ENCODE measurements at regions not wholly inside any gene's neighbourhood (a gene's known extent, or its start where the extent isn't known, plus 50 kb on each side); places are given as distances from the start of the nearest gene placed in this dataset.

DNA sequence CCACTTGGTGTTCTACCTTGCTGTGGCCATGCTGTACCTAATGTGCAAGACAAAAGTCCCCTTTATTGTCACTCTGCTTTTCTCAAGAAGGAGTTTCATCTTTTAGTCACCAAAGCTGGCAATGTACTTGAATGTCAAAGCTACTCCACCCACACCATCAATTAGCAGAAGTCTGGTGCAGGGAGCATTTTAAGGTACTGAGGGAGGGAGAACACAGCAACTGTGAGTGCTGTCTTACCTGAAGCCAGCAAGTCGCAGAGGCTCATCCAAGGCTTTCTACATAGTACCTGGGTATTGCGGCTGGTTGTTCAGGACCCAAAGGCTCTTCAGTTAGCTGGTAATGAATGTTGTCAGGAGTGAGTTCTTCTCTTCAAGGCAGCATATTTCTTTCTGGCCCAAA lies 820.4 kb downstream of the OTOL1 start (continued):
- TF ChIP-seq, protein P1, sequence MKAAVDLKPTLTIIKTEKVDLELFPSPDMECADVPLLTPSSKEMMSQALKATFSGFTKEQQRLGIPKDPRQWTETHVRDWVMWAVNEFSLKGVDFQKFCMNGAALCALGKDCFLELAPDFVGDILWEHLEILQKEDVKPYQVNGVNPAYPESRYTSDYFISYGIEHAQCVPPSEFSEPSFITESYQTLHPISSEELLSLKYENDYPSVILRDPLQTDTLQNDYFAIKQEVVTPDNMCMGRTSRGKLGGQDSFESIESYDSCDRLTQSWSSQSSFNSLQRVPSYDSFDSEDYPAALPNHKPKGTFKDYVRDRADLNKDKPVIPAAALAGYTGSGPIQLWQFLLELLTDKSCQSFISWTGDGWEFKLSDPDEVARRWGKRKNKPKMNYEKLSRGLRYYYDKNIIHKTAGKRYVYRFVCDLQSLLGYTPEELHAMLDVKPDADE (CRISPR knock-in tag; IDR thresholded peaks at IDR 0.05), result no peak
- no peak for TF ChIP-seq SNAI1 (CRISPR knock-in tag; IDR thresholded peaks at IDR 0.05; ENCODE audit: borderline replicate concordance)
- TF ChIP-seq HNF4A (CRISPR knock-in tag; IDR thresholded peaks at IDR 0.05), result no peak
- no peak for TF ChIP-seq MED1 (CRISPR knock-in tag; IDR thresholded peaks at IDR 0.05)
- TF ChIP-seq ZNF572 (CRISPR knock-in tag; IDR thresholded peaks at IDR 0.05), result no peak
- TF ChIP-seq GTF3A (CRISPR knock-in tag; conservative IDR thresholded peaks at IDR 0.05), result no peak
- TF ChIP-seq ZNF382 (CRISPR knock-in tag; IDR thresholded peaks at IDR 0.05; ENCODE audit: borderline replicate concordance), result no peak
- no peak for TF ChIP-seq SMAD3 (CRISPR knock-in tag; IDR thresholded peaks at IDR 0.05)
- TF ChIP-seq HDAC2 (CRISPR knock-in tag; IDR thresholded peaks at IDR 0.05), result no peak
- TF ChIP-seq IKZF1 (IDR thresholded peaks at IDR 0.05), result no peak
- no peak for TF ChIP-seq POLR2G (IDR thresholded peaks at IDR 0.05; ENCODE audit: low read depth, low read length)

DNA sequence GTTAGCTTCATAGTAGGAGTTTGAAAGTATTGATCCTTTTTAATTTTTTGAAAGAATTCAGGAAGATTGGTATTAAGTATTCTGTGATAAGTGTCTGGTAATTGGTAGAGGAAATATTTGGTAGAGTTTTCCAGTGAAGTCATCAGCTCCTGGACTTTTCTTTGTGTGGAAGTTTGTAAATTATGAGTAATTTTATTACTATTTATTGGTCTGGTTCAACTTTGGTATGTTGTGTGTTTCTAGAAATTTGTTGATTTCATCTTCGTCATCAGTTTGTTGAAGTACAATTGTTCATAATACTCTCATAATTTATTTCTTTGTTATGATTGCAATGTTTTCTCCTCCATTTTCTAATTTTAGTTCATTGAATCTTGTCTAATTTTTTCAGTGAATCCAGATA lies 832.0 kb downstream of the OTOL1 start:
- H3K79me2 ChIP-seq (ENCODE audit: insufficient read depth, low read length), result no peaks in the 10 kb centered on the region
- ChIA-PET POLR2A (no interaction called here), CTCF (ENCODE audit: low intra/inter-chr PET ratio, low total read pairs) (no interaction called here)
- ATAC-seq, result no peak
- no peak overlapping the region for H3K4me3 ChIP-seq (replicated peaks in 1 of 3; ENCODE audit: insufficient read depth in 1 of 3, low read depth in 2 of 3, low read length in 3 of 3)
- no peak overlapping the region for H3K4me2 ChIP-seq (ENCODE audit: low read depth, low read length)
- H4K20me1 ChIP-seq (ENCODE audit: insufficient read depth, low read length), result no peaks in the 10 kb centered on the region
- no peak overlapping the region for H2AFZ ChIP-seq (ENCODE audit: low read length)
- in situ Hi-C loops (cut with HindIII; ENCODE audit: extremely low pct_ligation_motif_present, low pct_unique_long_range_greater_than_20kb) (no loop called here), intact Hi-C loops (cut with micrococcal nuclease; ENCODE audit: unreplicated experiment) (no loop called here)
- no peaks in the 10 kb centered on the region for H3K27me3 ChIP-seq (ENCODE audit: control insufficient read depth in 1 of 2, insufficient read depth in 2 of 2, low read length in 2 of 2)
- DNase-seq (ENCODE audit: low spot score), result no peak
- H3K36me3 ChIP-seq (replicated peaks in 1 of 2; ENCODE audit: control insufficient read depth in 1 of 2, insufficient read depth in 2 of 2, low read length in 2 of 2), result no peaks in the 10 kb centered on the region
- WGBS (ENCODE audit: low lambda C conversion rate), result 6% methylated on average over 1 of the region's 1 CpG
- FAIRE-seq, result no peak
- TF ChIP-seq, protein P2, sequence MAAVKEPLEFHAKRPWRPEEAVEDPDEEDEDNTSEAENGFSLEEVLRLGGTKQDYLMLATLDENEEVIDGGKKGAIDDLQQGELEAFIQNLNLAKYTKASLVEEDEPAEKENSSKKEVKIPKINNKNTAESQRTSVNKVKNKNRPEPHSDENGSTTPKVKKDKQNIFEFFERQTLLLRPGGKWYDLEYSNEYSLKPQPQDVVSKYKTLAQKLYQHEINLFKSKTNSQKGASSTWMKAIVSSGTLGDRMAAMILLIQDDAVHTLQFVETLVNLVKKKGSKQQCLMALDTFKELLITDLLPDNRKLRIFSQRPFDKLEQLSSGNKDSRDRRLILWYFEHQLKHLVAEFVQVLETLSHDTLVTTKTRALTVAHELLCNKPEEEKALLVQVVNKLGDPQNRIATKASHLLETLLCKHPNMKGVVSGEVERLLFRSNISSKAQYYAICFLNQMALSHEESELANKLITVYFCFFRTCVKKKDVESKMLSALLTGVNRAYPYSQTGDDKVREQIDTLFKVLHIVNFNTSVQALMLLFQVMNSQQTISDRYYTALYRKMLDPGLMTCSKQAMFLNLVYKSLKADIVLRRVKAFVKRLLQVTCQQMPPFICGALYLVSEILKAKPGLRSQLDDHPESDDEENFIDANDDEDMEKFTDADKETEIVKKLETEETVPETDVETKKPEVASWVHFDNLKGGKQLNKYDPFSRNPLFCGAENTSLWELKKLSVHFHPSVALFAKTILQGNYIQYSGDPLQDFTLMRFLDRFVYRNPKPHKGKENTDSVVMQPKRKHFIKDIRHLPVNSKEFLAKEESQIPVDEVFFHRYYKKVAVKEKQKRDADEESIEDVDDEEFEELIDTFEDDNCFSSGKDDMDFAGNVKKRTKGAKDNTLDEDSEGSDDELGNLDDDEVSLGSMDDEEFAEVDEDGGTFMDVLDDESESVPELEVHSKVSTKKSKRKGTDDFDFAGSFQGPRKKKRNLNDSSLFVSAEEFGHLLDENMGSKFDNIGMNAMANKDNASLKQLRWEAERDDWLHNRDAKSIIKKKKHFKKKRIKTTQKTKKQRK (IDR thresholded peaks at IDR 0.05; ENCODE audit: low read length), result no peak
- TF ChIP-seq SIN3A (IDR thresholded peaks at IDR 0.05; ENCODE audit: borderline replicate concordance, low read depth, low read length), result no peak
- no peak for TF ChIP-seq GRHL1 (CRISPR knock-in tag; conservative IDR thresholded peaks at IDR 0.05)
- no TSS peak for BruUV-seq (replicated peaks)
- H3K27ac ChIP-seq (ENCODE audit: extremely low read length, insufficient read depth, low read length), result no peak overlapping the region
- H3K9me3 ChIP-seq (ENCODE audit: low read length), result peaks cover 30% of the 10 kb centered on the region
- no peaks in the 10 kb centered on the region for H3K4me1 ChIP-seq (ENCODE audit: insufficient read depth, low read length)
- no peak overlapping the region for H3K9ac ChIP-seq (ENCODE audit: insufficient read depth, low read depth, low read length)

Measured in HepG2 (cell line).